H4 (cell line): ENCODE measurements at regions not wholly inside any gene's neighbourhood (a gene's known extent, or its start where the extent isn't known, plus 50 kb on each side); places are given as distances from the start of the nearest gene placed in this dataset.
"Not testable (repeated sequence)": the region's sequence is repeated elsewhere in the genome, so short reads cannot be mapped to it uniquely, and the experiment has no call there.

Source experiments
- DNase-seq: peaks from one replicate; pipeline ENCODE4 v3.0.0-alpha.2; 2015; ENCODE audit warnings: low spot score

- not testable (repeated sequence) for DNase-seq
Observed at GRCh38 chr1:243074224-243074623, 180.9 kb downstream of the CEP170 start.

GRCh38 chr1:243067056-243067455 is 188.0 kb downstream of the CEP170 start:
- not testable (repeated sequence) for DNase-seq

DNA sequence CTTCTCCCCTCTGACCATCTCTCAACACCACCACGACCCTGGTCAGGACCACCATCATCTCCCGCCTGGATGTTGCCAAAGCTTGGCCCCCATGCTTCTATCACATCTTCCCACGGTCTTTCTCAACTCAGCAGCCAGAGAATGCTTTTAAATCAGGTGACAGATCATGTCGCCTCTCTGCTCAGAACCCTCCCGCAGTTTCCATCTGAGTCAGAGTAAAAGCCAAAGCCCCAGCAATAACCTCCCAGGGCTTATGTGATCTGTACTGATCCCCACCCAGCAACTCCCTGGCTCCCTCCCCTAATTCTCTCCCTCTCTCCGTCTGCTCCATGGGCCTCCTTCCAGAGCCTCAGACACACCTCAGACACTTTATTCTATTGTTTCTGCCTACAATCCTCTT is 193.1 kb downstream of the CEP170 start:
- not testable (repeated sequence) for DNase-seq

DNA sequence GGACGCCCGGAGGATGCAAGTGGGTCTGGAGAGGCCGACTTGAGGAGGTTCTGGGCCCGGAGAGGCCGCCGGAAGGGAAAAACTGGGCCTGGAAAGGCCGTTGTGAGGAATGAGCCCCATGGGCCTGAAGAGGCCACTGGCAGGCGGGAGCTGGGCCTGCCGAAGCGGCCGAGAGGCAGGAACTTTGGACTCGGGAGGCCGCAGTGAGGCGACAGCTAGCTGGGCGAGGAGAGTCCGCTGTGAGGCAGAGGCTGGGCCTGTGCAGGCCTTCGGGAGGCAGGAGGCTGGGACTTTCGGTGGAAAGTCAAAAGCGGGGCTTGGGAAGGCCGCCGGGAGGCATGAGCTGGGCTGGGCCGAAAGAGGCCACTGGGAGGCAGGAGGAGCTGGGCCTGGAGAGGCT is 199.6 kb downstream of the CEP170 start:
- DNase-seq, result not testable (repeated sequence)

DNA sequence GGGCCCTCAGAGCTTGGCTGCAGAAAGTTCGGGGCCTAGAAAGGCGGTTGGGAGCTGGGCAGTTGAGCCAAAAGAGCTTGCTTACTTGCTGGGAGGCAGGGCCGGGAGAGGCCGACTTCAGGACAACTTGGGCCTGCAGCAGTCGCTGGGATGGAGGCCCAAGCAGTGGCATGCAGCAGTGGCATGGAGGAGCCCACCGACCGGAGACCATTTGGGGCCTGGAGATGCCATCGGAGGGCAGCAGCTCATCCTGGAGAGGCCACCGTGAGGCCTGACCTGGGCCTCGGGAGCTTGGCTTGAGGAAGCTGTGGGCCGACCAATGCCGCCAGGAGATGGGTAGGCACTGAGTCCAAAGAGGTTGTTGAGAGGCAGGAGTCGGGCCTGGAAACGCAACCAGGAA is 200.0 kb downstream of the CEP170 start:
- DNase-seq, result not testable (repeated sequence)

GRCh38 chr1:243054681-243055080 is 200.4 kb downstream of the CEP170 start:
- DNase-seq, result not testable (repeated sequence)

DNA sequence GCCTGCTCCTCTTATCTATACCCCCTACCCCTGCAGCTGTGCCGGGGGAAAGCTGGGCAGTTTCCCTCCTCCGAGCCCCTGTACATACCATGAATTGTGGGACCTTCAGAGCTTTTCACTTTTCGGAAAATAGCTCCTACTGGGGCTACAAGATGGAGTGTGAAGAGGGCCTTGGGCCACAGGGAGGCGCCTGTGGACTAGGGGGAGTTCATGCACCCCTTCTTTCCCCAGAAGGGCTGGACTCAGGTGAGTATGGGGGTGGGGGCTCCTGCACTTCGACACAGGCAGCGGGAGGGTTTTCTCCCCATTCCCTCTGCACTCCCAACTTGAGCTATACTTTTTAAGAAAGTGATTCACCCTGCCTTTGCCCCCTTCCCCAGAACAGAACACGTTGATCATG is 202.0 kb downstream of the CEP170 start:
- DNase-seq, result not testable (repeated sequence)

- DNase-seq, result not testable (repeated sequence)
Observed at GRCh38 chr1:243050613-243051012, 204.5 kb downstream of the CEP170 start.

- DNase-seq, result not testable (repeated sequence)
Observed at GRCh38 chr1:243049716-243050115, 205.4 kb downstream of the CEP170 start.

- DNase-seq, result not testable (repeated sequence)
Observed at GRCh38 chr1:243021365-243021764, 233.7 kb downstream of the CEP170 start.

DNA sequence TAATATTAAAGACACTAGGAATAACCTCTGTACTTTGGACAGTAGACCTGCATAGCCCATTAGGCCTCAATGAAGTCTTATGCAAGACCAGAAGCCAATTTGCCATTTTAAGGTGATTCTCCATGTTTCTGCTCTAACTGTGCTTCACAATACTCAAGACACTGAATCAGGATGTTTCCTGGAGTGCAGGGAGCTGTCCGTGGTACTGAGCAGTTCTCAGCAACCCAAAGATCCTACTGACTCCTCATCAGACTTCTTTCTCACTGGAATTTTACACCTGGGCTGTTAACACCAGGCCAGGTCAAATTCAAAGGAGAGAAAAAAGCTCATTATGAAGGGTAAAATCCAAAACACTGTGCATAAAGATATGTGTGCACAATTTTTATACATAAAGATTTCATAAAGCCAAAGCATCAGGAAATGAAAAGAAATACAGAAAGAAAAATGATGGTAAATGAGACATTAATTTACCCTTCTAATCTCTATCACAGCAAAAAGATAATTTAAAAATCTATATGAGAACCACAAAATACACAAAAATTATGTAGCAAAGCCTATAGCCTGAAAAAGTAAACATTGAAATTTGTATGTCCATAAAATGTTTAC is 235.9 kb downstream of the CEP170 start:
- not testable (repeated sequence) for DNase-seq

DNA sequence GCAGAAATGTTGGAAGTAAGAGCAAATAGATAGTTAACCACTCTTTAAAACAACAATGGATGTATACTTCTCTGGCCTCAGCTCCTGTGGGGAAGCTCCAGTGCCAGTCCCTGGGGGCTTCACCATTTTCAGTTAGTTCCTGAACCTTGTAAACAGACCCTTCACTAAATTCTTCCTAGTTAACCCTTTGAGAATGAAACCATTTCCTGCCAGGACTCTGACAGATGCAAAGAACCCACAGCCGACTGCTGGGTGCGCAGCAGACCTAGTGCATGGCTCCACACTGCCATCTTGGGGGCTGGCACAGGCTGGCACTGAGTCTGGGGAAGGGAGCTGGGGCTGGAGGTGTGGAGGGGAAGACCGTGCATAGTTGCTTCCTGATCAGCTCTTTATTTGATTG is 244.4 kb downstream of the CEP170 start:
- not testable (repeated sequence) for DNase-seq

GRCh38 chr1:243001003-243001402 is 254.1 kb downstream of the CEP170 start:
- DNase-seq, result not testable (repeated sequence)

DNA sequence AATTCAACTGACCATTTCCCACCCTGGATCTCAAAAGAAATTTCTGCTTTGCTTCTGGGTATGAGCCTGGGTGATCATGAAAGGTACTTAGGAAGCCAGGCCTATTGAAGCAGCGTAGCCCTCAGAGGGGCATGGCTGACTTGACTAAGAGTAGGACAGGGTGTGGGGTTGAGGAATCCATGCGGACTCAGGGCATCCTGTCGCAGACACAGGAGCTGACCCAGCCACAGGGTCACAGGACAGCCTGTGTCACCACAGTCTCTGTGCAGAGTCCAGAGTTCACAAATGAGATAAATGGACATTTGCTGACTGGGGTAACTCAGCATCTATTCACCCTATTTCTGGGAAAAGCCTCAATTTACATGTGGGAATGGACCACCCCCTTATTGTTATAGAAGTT is 262.3 kb downstream of the CEP170 start:
- DNase-seq, result not testable (repeated sequence)

- not testable (repeated sequence) for DNase-seq
Observed at GRCh38 chr1:242985096-242985495, 270.0 kb downstream of the CEP170 start.

GRCh38 chr1:242973341-242973740 is 281.7 kb downstream of the CEP170 start:
- DNase-seq, result not testable (repeated sequence)

GRCh38 chr1:242966892-242967291 is 288.2 kb downstream of the CEP170 start:
- no peak for DNase-seq

- DNase-seq, result not testable (repeated sequence)
Observed at GRCh38 chr1:242959397-242959796, 295.7 kb downstream of the CEP170 start.

DNA sequence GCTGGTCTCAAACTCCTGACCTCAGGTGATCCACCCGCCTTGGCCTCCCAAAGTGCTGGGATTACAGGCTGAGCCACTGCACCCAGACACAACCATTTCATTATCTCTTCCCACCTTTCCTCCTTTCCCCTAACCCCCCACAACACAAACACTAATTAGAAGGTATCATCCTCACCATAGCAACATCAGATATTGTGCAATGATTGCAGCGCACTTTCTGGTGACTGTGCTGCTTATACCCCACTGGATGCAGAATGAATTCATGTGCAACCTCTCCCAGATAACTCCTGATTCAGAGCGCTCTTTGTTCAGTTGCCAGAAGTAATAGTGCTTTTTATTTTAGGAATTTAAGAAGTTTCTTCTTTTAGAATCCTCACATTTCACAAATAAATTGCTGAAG is 300.1 kb downstream of the CEP170 start:
- DNase-seq, result not testable (repeated sequence)

GRCh38 chr1:242946206-242946605 is 308.9 kb downstream of the CEP170 start:
- no peak for DNase-seq

- peak; percentile 17 for DNase-seq
Observed at GRCh38 chr1:242936725-242937124, 318.4 kb downstream of the CEP170 start.

GRCh38 chr1:242924717-242925116 is 330.4 kb downstream of the CEP170 start:
- not testable (repeated sequence) for DNase-seq

DNA sequence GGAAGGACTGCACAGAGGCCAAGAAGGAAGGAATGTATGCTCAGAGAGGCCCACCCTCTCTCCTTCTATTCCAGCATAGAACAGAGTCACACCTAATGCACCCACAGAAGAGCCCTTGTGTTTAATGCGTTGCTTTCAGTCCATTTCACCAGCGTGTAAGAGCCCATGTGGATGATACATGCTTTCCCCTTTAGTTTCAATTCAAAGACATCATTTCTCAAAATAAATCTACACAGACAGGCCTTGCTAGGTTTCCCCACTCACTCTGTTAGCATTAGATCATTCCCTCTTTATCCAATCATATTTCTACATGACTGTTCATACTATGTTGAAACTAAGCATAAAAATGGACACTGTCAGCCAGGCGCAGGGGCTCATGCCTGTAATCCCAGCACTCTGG is 331.5 kb downstream of the CEP170 start:
- not testable (repeated sequence) for DNase-seq

DNA sequence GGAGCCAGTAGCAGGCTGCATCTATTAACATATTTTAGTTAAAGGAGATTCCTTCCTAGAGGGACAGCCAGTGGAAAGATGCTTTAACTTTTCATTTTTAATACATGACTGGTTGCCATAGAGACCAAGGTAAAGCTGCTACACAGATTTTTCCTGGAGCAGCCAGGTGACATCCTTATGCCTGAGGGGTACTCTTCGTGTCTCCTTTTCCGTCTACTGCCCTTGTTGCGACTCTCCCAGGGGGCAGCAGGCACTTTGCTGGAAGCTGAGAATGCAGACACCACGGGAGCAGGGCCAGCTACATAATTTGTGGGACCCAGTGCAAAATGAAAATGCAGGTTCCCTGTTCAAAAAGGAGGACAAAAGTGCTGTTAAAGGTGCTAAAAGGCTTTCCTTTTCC is 340.4 kb downstream of the CEP170 start:
- DNase-seq, result not testable (repeated sequence)
